ENCODE measurements at regions not wholly inside any gene's neighbourhood (a gene's known extent, or its start where the extent isn't known, plus 50 kb on each side); places are given as distances from the start of the nearest gene placed in this dataset.

DNA sequence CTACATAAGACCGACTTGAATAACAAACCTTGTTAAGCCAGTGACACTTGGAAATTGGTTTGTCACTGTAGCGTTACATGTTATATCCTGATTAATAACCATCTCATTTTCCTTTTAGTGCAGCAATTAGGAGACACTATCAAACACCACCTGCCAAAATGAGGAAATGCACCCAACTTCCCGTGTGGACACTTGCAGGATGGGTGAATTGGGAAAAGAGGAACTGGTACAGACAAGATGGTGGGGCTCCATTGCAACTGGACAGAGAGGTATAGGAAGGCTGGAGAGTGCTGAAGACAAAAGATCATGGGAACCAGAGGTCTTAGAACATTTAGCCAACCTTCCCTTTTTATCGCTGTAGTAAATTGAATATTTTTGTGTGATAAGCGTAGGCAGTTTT is 816.3 kb upstream of the HS6ST1 start:
- DNase-seq (no peak), ATAC-seq (no peak)
- no peaks in the 10 kb centered on the region for H3K9me3 Mint-ChIP-seq
- no peak overlapping the region for H3K4me3 Mint-ChIP-seq
- no peaks in the 10 kb centered on the region for H3K36me3 Mint-ChIP-seq (ENCODE audit: insufficient read depth)
- no peaks in the 10 kb centered on the region for H3K27me3 Mint-ChIP-seq (ENCODE audit: low read depth)
- H3K4me1 Mint-ChIP-seq (ENCODE audit: low read depth), result no peaks in the 10 kb centered on the region

DNA sequence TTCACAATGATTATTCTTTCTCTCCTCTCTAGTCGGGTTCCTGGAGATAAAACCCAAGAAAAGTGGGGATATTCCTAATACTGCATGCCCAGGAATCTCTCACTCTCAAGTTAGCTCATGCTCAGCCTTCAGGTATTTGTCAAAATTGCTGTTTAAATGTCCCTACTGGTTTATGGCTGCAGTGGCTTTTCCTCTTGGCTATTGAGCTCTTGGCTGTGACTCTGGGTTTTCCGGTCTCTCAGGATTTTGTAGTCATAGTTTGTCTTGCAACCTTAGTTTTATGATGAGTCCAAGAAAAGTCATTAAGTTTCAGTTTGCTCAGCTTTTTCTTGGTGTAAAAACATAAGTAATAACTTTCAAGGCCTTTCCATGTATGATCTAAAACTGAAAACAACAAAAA is 820.7 kb upstream of the HS6ST1 start:
- ATAC-seq (no peak), DNase-seq (no peak)
- Mint-ChIP-seq H3K4me3 (no peak overlapping the region), H3K36me3 (ENCODE audit: insufficient read depth) (no peaks in the 10 kb centered on the region), H3K9me3 (no peaks in the 10 kb centered on the region), H3K27me3 (ENCODE audit: low read depth) (no peaks in the 10 kb centered on the region), H3K4me1 (ENCODE audit: low read depth) (no peaks in the 10 kb centered on the region)

DNA sequence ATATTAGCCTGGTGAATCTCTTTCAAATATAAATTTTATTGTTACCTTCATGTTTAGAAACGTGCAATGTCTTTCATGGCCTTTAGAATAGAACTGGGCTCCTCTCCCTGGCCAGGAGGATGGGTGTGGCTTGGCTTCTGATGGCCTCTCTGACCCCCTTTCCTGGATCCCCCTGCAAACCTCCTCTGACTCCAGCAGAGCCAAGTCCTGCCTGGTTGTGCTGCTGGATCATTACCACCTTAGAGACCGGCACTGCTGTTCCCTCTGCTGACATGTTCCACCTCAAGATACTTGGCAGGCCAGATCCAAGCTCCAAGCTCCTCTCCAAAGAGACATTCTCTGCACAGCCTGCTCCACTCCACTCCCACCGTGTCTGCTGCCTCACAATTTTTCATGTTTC is 823.8 kb upstream of the HS6ST1 start:
- Mint-ChIP-seq H3K9me3 (no peaks in the 10 kb centered on the region), H3K27me3 (ENCODE audit: low read depth) (no peaks in the 10 kb centered on the region), H3K4me3 (no peak overlapping the region), H3K36me3 (ENCODE audit: insufficient read depth) (no peaks in the 10 kb centered on the region), H3K4me1 (ENCODE audit: low read depth) (no peaks in the 10 kb centered on the region)
- DNase-seq, result no peak
- ATAC-seq, result no peak

DNA sequence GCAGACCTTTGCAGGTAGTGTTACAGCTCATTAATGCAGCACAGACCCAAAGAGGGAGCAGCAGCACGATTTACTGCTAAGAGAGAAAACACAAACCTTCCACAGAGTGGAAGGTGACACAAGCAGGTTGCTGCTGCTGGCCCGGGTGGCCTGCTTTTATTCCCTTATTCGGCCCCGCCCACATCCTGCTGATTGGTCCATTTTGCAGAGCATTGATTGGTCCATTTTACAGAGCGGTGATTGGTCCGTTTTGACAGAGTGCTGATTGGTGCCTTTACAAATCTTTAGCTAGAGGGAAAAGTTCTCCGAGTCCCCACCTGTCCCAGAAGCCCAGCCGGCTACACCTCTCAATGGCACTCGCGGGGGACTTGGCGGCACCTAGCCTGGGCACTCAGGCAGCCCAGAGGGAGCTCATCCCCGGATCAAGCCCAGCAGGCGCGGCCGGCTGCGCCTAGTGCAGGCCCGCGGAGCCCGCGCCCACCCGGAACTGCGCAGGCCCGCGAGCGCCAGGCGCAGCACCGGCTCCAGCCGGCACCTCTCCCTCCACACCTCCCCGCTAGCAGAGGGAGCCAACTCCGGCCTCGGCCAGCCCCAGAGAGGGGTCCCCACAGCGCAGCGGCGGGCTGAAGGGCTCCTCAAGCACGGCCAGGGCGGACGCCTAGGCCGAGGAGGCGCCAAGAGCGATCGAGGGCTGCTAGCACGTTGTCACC is 825.6 kb upstream of the HS6ST1 start:
- Mint-ChIP-seq H3K27me3 (ENCODE audit: low read depth) (no peaks in the 10 kb centered on the region), H3K9me3 (no peaks in the 10 kb centered on the region), H3K4me3 (no peak overlapping the region), H3K4me1 (ENCODE audit: low read depth) (no peaks in the 10 kb centered on the region), H3K36me3 (ENCODE audit: insufficient read depth) (no peaks in the 10 kb centered on the region)
- no peak for ATAC-seq
- DNase-seq, result no peak

DNA sequence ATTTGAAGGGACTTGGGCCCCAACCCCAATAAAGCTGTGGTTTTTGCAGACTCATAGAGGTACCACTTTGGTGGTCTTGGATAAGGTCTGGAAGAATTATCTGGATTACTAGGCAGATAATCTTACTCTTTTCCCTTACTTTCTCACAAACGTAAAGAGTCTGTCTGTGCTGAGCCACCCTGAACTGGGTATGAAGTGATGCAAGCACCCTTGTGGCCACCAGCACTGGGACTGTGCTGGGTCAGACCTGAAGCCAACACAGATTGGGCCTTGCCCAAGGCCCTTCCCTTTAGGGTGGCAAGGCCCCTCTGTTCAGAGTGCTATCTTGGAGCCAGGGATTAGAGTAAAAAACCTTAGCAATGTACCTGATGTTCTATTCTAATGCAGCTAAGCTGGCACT is 827.0 kb upstream of the RAB6C start:
- DNase-seq (no peak), ATAC-seq (no peak)
- Mint-ChIP-seq H3K4me3 (no peak overlapping the region), H3K36me3 (ENCODE audit: insufficient read depth) (no peaks in the 10 kb centered on the region), H3K4me1 (ENCODE audit: low read depth) (no peaks in the 10 kb centered on the region), H3K27me3 (ENCODE audit: low read depth) (peaks cover 1% of the 10 kb centered on the region), H3K9me3 (peaks cover 13% of the 10 kb centered on the region)

DNA sequence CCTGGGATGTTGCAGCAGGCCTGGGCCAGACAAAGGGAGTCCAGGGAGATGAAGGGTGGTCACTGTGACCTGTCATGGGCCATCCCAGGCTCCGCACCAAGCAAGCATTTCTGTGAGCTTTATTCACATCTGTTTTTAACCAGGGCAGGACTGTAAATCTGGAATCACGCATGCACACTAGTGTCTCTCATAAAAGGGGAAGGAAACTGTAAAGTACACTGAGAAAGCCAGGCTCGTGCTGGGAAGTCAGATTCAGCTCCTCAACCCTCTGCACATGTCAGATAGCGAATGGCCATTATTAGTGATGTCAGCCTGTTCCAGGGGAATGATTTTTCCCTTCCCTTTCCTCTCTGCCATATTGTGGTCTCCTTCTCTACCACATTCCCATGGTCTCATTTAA is 818.6 kb upstream of the RAB6C start:
- H3K4me1 Mint-ChIP-seq (ENCODE audit: low read depth), result no peaks in the 10 kb centered on the region
- no peak overlapping the region for H3K4me3 Mint-ChIP-seq
- ATAC-seq (no peak), DNase-seq (no peak)
- H3K27me3 Mint-ChIP-seq (ENCODE audit: low read depth), result peaks cover 3% of the 10 kb centered on the region
- no peaks in the 10 kb centered on the region for H3K9me3 Mint-ChIP-seq
- no peaks in the 10 kb centered on the region for H3K36me3 Mint-ChIP-seq (ENCODE audit: insufficient read depth)

DNA sequence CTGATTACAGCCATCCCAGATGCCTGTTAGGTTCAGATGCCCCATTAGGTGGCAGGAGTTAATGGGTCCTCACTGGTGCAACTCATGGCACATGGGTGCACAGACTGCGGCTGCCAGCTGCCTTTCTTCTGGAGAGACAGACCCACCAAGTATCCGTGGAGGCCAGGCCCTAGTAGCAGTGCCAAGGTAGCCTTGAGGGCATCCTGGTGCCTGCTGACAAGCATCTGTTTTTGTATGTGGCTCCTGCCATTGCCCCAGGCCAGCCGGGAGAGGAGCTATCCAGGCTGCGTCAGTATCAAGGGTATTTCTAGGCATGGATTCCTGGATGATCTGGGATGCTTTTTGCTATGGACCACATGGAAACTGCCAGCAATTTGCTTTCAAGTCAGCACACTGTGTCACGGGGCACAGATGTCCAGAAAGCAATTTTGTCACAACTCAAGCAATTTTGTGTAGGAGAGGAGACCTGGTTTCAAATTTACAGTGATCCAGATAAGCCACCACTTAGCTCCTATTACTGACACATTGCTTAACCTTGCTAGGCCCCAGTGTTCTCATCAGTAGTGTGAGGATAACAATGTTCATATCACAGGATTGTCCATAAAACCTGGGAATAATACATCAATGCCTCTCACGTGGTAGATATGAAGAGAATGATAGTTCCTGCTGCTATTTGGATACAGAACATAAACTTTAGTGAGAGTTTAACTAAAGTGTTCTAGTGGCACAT is 815.1 kb upstream of the RAB6C start:
- H3K36me3 Mint-ChIP-seq (ENCODE audit: insufficient read depth), result no peaks in the 10 kb centered on the region
- peaks cover 3% of the 10 kb centered on the region for H3K27me3 Mint-ChIP-seq (ENCODE audit: low read depth)
- H3K4me1 Mint-ChIP-seq (ENCODE audit: low read depth), result no peaks in the 10 kb centered on the region
- no peak for DNase-seq
- no peak overlapping the region for H3K4me3 Mint-ChIP-seq
- H3K9me3 Mint-ChIP-seq, result no peaks in the 10 kb centered on the region
- no peak for ATAC-seq

DNA sequence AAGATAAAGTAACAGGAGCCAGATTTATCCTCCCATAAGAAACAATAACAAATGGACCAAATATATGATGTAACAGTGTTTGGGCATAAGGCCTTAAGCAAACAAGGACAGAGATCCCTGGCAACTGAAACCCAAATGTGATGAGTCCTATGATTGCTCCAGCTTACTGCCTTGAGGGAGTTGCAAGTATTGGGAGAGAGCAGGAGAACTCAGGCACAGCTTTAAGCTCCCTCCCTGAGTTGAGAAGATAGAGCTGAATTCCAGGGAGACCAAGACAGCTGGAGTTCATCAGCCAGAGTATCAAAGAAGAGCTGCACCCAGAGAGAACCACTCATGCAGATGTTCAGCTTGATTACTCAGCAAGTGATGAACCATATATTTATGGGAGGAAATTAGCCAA is 814.5 kb upstream of the RAB6C start:
- Mint-ChIP-seq H3K4me3 (no peak overlapping the region), H3K36me3 (ENCODE audit: insufficient read depth) (no peaks in the 10 kb centered on the region), H3K27me3 (ENCODE audit: low read depth) (peaks cover 3% of the 10 kb centered on the region)

DNA sequence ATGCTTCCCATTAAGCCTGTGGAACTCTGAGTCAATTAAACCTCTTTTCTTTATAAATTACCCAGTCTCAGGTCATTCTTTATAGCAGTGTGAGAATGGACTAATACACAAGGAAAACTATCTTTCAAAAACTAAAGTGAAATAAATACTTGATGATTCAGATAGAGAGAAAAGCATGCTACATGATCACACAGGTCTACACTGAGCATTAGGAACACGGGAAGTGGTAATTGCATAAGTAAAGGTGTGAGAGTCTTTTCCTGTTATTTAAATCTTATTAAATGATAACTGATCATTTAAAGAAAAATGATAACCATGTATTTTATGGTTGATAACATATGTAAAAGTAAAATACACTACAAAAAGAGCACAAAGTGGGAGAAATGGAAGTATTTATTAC is 812.0 kb upstream of the RAB6C start:
- DNase-seq (no peak), ATAC-seq (no peak)
- no peaks in the 10 kb centered on the region for H3K4me1 Mint-ChIP-seq (ENCODE audit: low read depth)
- H3K36me3 Mint-ChIP-seq (ENCODE audit: insufficient read depth), result no peaks in the 10 kb centered on the region
- H3K4me3 Mint-ChIP-seq, result no peak overlapping the region
- no peaks in the 10 kb centered on the region for H3K27me3 Mint-ChIP-seq (ENCODE audit: low read depth)
- no peaks in the 10 kb centered on the region for H3K9me3 Mint-ChIP-seq

More for the DNA sequence above, 814.5 kb upstream of the RAB6C start:
- Mint-ChIP-seq H3K9me3 (no peaks in the 10 kb centered on the region), H3K4me1 (ENCODE audit: low read depth) (no peaks in the 10 kb centered on the region)
- no peak for DNase-seq
- ATAC-seq, result no peak

DNA sequence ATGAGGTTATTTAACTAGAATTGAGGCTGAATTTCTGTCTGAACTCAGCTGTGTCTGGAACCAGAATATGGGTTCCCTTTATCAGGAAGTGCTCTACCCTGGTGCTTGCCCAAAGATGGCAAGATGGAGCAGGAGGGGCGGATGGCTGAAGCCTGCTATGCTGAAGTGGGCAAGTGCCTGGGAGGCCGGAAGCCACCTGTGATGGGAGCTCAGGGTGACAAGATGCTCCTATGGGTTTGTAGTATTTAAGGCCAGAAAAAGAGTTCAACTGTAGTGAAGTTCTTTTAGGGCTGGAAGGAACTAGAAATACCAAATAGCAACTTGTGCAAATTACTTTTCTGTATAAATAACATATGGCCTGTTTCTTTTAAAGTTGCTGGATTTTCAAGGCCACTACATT is 808.9 kb upstream of the RAB6C start:
- Mint-ChIP-seq H3K9me3 (peaks cover 4% of the 10 kb centered on the region), H3K36me3 (ENCODE audit: insufficient read depth) (no peaks in the 10 kb centered on the region), H3K27me3 (ENCODE audit: low read depth) (no peaks in the 10 kb centered on the region), H3K4me1 (ENCODE audit: low read depth) (no peaks in the 10 kb centered on the region), H3K4me3 (no peak overlapping the region)
- DNase-seq (no peak), ATAC-seq (no peak)

DNA sequence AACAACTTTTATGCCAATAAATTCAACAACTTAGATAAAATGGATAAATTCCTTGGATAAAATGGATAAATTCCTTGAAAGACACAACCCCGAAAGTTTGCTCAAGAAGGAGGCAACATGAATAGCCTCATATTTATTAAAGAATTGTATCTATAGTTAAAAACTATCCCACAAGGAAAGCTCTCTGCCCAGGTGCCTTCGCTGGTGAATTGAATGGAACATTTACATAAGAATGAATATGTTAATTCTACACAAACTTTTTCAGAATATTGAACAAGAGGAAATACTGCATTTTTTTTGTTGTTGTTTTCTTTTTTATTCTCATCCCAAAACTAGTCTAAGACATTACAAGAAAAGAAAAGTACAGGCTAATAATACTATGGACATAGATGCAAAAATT is 805.3 kb upstream of the RAB6C start:
- DNase-seq, result no peak
- Mint-ChIP-seq H3K27me3 (ENCODE audit: low read depth) (no peaks in the 10 kb centered on the region), H3K4me3 (no peak overlapping the region), H3K36me3 (ENCODE audit: insufficient read depth) (no peaks in the 10 kb centered on the region), H3K4me1 (ENCODE audit: low read depth) (no peaks in the 10 kb centered on the region), H3K9me3 (peaks cover 4% of the 10 kb centered on the region)
- no peak for ATAC-seq

DNA sequence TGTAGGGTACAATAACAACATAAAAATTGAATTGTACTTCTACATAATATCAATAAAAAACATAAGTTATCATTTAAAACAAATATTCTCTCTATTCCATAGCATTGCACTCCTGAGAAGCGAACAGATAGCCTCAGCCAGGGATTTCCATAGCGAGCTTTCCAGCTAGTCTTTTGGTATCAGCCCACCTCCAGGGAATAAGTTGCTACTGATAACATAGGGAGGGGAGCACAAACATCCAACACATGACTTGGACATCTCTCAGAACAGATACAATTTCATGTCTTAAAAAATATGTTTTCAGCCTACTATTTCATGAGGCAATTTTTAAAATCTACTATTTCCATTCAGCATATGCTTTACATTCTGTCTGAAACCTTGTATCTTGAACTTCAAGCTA is 804.4 kb upstream of the RAB6C start:
- no peaks in the 10 kb centered on the region for H3K27me3 Mint-ChIP-seq (ENCODE audit: low read depth)
- H3K4me3 Mint-ChIP-seq, result no peak overlapping the region
- no peaks in the 10 kb centered on the region for H3K36me3 Mint-ChIP-seq (ENCODE audit: insufficient read depth)
- DNase-seq, result no peak
- ATAC-seq, result no peak
- H3K9me3 Mint-ChIP-seq, result peaks cover 4% of the 10 kb centered on the region
- H3K4me1 Mint-ChIP-seq (ENCODE audit: low read depth), result no peaks in the 10 kb centered on the region

DNA sequence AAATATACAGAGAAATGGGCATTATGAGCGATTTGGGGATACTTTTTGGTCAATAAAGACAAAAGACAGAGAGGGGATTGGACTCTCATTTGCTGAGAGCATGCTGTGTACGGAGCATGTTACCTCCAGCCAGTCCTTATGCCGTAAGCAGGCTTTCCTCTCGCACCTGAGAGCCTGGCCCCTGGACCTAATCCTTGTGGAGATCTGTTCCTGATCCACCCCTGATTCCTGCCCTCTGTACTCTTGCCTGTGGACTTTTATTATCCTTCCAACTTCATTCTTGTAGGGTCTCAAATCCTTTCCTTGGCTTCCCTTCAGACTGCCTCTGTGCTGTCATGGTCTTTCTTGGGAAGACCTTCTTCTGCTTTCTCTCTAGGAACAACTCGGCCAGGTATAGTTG is 803.1 kb upstream of the RAB6C start:
- Mint-ChIP-seq H3K27me3 (ENCODE audit: low read depth) (no peaks in the 10 kb centered on the region), H3K4me3 (no peak overlapping the region), H3K9me3 (peaks cover 4% of the 10 kb centered on the region), H3K4me1 (ENCODE audit: low read depth) (no peaks in the 10 kb centered on the region), H3K36me3 (ENCODE audit: insufficient read depth) (no peaks in the 10 kb centered on the region)
- no peak for DNase-seq
- ATAC-seq, result no peak

DNA sequence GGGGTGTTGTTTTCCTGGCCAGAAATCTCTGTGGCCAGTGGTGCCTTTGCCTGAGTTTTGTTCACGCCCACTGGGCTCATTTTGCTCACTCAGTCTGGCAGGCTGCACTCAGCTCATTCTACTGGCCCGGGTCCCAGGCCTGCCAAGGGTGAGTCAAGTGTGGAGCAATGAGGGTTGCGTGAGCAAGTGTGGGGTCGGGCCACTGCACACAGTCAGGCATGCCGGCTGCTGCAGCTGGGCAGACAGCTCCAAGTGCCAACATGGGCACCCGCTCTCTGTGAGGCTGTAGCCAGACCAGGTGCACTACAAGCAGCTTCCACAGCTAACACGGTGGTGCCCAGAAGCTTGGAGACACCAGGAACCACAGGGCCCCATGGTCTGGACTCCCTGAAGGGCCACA is 801.1 kb upstream of the RAB6C start:
- Mint-ChIP-seq H3K9me3 (peaks cover 4% of the 10 kb centered on the region), H3K27me3 (ENCODE audit: low read depth) (no peaks in the 10 kb centered on the region), H3K36me3 (ENCODE audit: insufficient read depth) (no peaks in the 10 kb centered on the region), H3K4me3 (no peak overlapping the region), H3K4me1 (ENCODE audit: low read depth) (no peaks in the 10 kb centered on the region)
- DNase-seq (no peak), ATAC-seq (no peak)

DNA sequence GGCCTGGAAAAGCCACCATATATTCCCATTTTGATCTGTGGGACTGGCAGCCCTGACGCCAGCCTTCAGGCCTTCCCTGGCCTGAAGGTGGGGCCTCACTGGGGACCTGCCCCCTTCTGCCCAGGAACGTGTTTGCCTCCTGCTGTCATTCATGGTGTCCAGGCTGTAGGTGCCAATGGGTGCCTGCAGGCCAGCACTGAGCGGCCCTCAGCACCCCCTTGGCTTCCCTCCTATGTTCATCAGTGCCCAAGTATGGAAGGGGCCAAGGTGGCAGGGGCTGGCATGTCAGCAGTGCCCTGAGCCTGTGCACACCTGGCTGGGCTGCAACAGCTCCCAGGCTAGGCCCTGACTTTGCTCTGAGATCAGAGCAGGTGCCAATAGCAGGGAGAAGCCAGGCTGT is 800.3 kb upstream of the RAB6C start:
- Mint-ChIP-seq H3K4me3 (no peak overlapping the region), H3K9me3 (no peaks in the 10 kb centered on the region), H3K27me3 (ENCODE audit: low read depth) (no peaks in the 10 kb centered on the region), H3K36me3 (ENCODE audit: insufficient read depth) (no peaks in the 10 kb centered on the region), H3K4me1 (ENCODE audit: low read depth) (no peaks in the 10 kb centered on the region)
- DNase-seq (no peak), ATAC-seq (no peak)

Data from activated T-cell treated with anti-CD3 and anti-CD28 coated beads, Interleukin-2, amount 50 U/mL, for 4 hours (primary cell).